ENCODE measurements at regions not wholly inside any gene's neighbourhood (a gene's known extent, or its start where the extent isn't known, plus 50 kb on each side); places are given as distances from the start of the nearest gene placed in this dataset.

DNA sequence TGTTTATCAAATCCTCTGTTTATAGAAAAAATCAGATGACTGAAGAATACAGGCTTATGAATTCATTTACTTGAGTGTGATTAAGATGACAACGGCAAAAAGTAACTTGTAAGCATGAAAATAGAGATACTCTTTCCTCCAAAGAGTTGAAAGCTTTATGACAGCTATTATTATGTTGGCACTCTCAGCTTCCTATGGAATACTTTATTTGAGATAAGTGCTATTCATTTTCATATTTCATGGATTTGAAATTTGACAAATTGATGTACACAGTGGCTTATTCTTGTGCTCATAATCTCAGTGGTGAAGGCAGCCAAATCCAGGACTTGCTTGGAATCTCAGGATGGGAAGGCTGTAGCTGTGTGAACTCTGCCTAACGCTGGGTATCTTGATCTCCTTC, 991.6 kb downstream of the GALC start:
- no peak for TF ChIP-seq POLR2A (IDR thresholded peaks at IDR 0.05)
- TF ChIP-seq, protein P1, sequence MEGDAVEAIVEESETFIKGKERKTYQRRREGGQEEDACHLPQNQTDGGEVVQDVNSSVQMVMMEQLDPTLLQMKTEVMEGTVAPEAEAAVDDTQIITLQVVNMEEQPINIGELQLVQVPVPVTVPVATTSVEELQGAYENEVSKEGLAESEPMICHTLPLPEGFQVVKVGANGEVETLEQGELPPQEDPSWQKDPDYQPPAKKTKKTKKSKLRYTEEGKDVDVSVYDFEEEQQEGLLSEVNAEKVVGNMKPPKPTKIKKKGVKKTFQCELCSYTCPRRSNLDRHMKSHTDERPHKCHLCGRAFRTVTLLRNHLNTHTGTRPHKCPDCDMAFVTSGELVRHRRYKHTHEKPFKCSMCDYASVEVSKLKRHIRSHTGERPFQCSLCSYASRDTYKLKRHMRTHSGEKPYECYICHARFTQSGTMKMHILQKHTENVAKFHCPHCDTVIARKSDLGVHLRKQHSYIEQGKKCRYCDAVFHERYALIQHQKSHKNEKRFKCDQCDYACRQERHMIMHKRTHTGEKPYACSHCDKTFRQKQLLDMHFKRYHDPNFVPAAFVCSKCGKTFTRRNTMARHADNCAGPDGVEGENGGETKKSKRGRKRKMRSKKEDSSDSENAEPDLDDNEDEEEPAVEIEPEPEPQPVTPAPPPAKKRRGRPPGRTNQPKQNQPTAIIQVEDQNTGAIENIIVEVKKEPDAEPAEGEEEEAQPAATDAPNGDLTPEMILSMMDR (IDR thresholded peaks at IDR 0.05): no peak

Data from body of pancreas (tissue), 4 donors.